ENCODE measurements at regions not wholly inside any gene's neighbourhood (a gene's known extent, or its start where the extent isn't known, plus 50 kb on each side); places are given as distances from the start of the nearest gene placed in this dataset.

DNA sequence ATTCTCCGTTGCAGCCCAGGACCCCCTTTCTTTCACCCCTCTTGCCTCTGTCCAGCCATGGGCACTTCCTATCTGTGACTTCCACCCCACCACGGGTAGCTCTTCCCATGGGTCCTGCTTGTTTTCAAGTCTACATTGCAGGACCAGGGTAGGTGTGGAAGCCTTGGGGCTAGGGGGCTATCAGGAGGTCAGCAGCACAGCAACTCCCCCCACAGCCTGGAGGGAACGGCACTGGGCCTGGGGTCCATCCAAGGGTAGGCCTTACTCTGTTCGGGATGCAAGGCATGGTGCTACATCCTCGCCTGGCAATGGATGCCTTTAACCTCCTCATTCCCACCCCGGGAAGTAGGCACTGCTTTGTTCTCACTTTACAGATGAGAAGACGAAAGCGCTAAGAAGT, 109.3 kb downstream of the IRX5 start:
- TF ChIP-seq, protein P1, sequence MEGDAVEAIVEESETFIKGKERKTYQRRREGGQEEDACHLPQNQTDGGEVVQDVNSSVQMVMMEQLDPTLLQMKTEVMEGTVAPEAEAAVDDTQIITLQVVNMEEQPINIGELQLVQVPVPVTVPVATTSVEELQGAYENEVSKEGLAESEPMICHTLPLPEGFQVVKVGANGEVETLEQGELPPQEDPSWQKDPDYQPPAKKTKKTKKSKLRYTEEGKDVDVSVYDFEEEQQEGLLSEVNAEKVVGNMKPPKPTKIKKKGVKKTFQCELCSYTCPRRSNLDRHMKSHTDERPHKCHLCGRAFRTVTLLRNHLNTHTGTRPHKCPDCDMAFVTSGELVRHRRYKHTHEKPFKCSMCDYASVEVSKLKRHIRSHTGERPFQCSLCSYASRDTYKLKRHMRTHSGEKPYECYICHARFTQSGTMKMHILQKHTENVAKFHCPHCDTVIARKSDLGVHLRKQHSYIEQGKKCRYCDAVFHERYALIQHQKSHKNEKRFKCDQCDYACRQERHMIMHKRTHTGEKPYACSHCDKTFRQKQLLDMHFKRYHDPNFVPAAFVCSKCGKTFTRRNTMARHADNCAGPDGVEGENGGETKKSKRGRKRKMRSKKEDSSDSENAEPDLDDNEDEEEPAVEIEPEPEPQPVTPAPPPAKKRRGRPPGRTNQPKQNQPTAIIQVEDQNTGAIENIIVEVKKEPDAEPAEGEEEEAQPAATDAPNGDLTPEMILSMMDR (IDR thresholded peaks at IDR 0.05), result no peak
- TF ChIP-seq POLR2AphosphoS5 (IDR thresholded peaks at IDR 0.05; ENCODE audit: low read depth, low read length), result no peak

Measured in Panc1 (cell line).